K562 (cell line): ENCODE measurements at regions not wholly inside any gene's neighbourhood (a gene's known extent, or its start where the extent isn't known, plus 50 kb on each side); places are given as distances from the start of the nearest gene placed in this dataset.
A peak's percentile ranks its signal among the peaks of the same experiment; 100 is the strongest.

Experiments used
- ATAC-seq: fragments of 200-7000 bp; cut with Tn5 transposase; 3 replicates; pipeline ENCODE4 v1.9.1; 2020; ENCODE audit warnings: moderate library complexity
- BruUV-seq: library from RNA; stranded (reverse); fragments of 400-500 nt; replicated peaks from 2 replicates; lab custom pipeline; 2021; lab: Mats Ljungman, UMichigan
- CTCF ChIA-PET: fragments of 300-600 bp; formaldehyde crosslinking; extraction: SDS; loops from one replicate; lab custom pipeline; 2021; ENCODE audit warnings: low intra/inter-chr PET ratio; lab: Yijun Ruan, JAX
- POLR2A ChIA-PET: fragments of 300-600, 350-650 bp; sonication (Branson Sonifier 250); formaldehyde crosslinking; extraction: SDS; loops from one replicate; lab custom pipeline; 2021; ENCODE audit warnings: antibody characterized with exemption, inconsistent platforms; lab: Yijun Ruan, JAX
- DNase-seq, 4 experiments: peaks; one replicate each; pipeline versions ENCODE4 v3.0.0 to v3.0.0-alpha.2; 2011 to 2018; ENCODE audit warnings: low spot score in 3 of 4, mixed read lengths in 3 of 4; ENCODE audit errors: extremely low read depth in 1 of 4
- FAIRE-seq: peaks from 2 replicates; lab custom pipeline; 2011; peaks lifted over from hg19 to GRCh38; lab: Jason Lieb, UNC
- H2AFZ ChIP-seq: 2 replicates; pipeline ENCODE4 v1.6.0; 2011; ENCODE audit warnings: low read depth, low read length, control low read depth, inconsistent platforms
- H3K27ac ChIP-seq: fragments of 200-600 bp; 3 replicates; pipeline ENCODE4 v1.8.0; 2011; ENCODE audit warnings: low read depth, mild to moderate bottlenecking, control low read depth, inconsistent platforms, low read length, moderate library complexity, mixed read lengths; ENCODE audit errors: extremely low read depth
- H3K27me3 ChIP-seq, 2 experiments: fragments of 300-600 bp in 1 of 2; 2 replicates in 1 of 2; 3 replicates in 1 of 2; pipeline versions ENCODE4 v1.6.0 to v1.8.0; 2011; ENCODE audit warnings: inconsistent platforms in 2 of 2, low read length in 2 of 2, mild to moderate bottlenecking in 1 of 2, mixed read lengths in 1 of 2, moderate library complexity in 1 of 2; ENCODE audit not compliant: control insufficient read depth in 2 of 2, insufficient read depth in 2 of 2
- H3K36me3 ChIP-seq: fragments of 300-600 bp; 3 replicates; pipeline ENCODE4 v1.8.0; 2011; ENCODE audit warnings: mild to moderate bottlenecking, low read length, inconsistent platforms; ENCODE audit not compliant: control insufficient read depth, insufficient read depth
- H3K4me1 ChIP-seq, 2 experiments: fragments of 200-600 bp in 1 of 2; replicated peaks in 1 of 2; 2 replicates in 1 of 2; 3 replicates in 1 of 2; pipeline versions ENCODE4 v1.5.1 to v1.8.0; 2011; ENCODE audit warnings: inconsistent platforms in 2 of 2, low read length in 2 of 2, mild to moderate bottlenecking in 1 of 2, mixed read lengths in 1 of 2, moderate library complexity in 1 of 2; ENCODE audit not compliant: control insufficient read depth in 2 of 2, insufficient read depth in 2 of 2
- H3K4me2 ChIP-seq: 2 replicates; pipeline ENCODE4 v1.6.1; 2011; ENCODE audit warnings: low read length, control low read depth, inconsistent platforms, mixed read lengths; ENCODE audit not compliant: insufficient read depth
- H3K4me3 ChIP-seq: fragments of 200-600 bp; sonication (generic), shearing (Covaris generic); 2 replicates; pipeline ENCODE4 v1.5.1; 2016; ENCODE audit warnings: control low read depth, inconsistent platforms
- H3K79me2 ChIP-seq: fragments of 200-600 bp; 3 replicates; pipeline ENCODE4 v1.8.0; 2011; ENCODE audit warnings: low read length, inconsistent platforms; ENCODE audit not compliant: control insufficient read depth, insufficient read depth
- H3K9ac ChIP-seq, 2 experiments: 2 replicates each; pipeline versions ENCODE4 v1.6.0 to v1.6.1; 2011; ENCODE audit warnings: low read depth in 2 of 2, low read length in 2 of 2, control low read depth in 1 of 2, inconsistent platforms in 1 of 2, mild to moderate bottlenecking in 1 of 2, mixed read lengths in 1 of 2; ENCODE audit not compliant: insufficient read depth in 1 of 2
- H3K9me1 ChIP-seq: one replicate; pipeline ENCODE4 v1.6.0; 2011; ENCODE audit warnings: inconsistent platforms, mild to moderate bottlenecking, low read length, moderate library complexity; ENCODE audit not compliant: control insufficient read depth, insufficient read depth
- H3K9me3 ChIP-seq: replicated peaks from 2 replicates; pipeline ENCODE4 v1.5.1; 2011; ENCODE audit warnings: low read depth, low read length, inconsistent platforms; ENCODE audit not compliant: control insufficient read depth, insufficient read depth
- H4K20me1 ChIP-seq: replicated peaks from 2 replicates; pipeline ENCODE4 v1.6.1; 2011; ENCODE audit warnings: low read length, inconsistent platforms, mixed read lengths; ENCODE audit not compliant: control insufficient read depth, insufficient read depth
- CBFB ChIP-seq: sonication (generic); formaldehyde crosslinking; IDR thresholded peaks from 2 replicates; pipeline ENCODE4 v1.4.0; 2020; ENCODE audit warnings: mild to moderate bottlenecking, missing genetic modification reagents
- CCNT2 ChIP-seq: IDR thresholded peaks from 2 replicates; pipeline ENCODE4 v1.6.1; 2011; ENCODE audit warnings: borderline replicate concordance, low read depth, mild to moderate bottlenecking, moderate library complexity, mixed read lengths, low read length; ENCODE audit not compliant: insufficient read length; ENCODE audit errors: extremely low read depth
- FOXM1 ChIP-seq, 2 experiments: fragments of 450-650 bp in 1 of 2; sonication (generic) in 1 of 2; formaldehyde crosslinking in 1 of 2; IDR thresholded peaks; 2 replicates each; pipeline versions ENCODE4 v1.6.1 to v1.9.0; 2017 to 2022; ENCODE audit warnings: low read depth in 2 of 2, mild to moderate bottlenecking in 2 of 2, missing genetic modification reagents in 1 of 2, moderate library complexity in 1 of 2
- GABPB1 ChIP-seq: sonication (generic); formaldehyde crosslinking; IDR thresholded peaks from 2 replicates; pipeline ENCODE4 v1.8.0; 2022; ENCODE audit warnings: mild to moderate bottlenecking, missing genetic modification reagents
- MLX ChIP-seq, 2 experiments: fragments of 450-650 bp in 1 of 2; sonication (generic) in 1 of 2; formaldehyde crosslinking; conservative IDR thresholded peaks; 2 replicates each; pipeline versions ENCODE4 v1.4.0 to v1.8.1; 2020 to 2022; ENCODE audit warnings: mild to moderate bottlenecking in 1 of 2, missing genetic modification reagents in 1 of 2
- RBM25 ChIP-seq: fragments of 200-400 bp; formaldehyde crosslinking; IDR thresholded peaks from 2 replicates; pipeline ENCODE4 v1.6.1; 2018; ENCODE audit warnings: low read length, low read depth, moderate library complexity; ENCODE audit not compliant: severe bottlenecking
- USF2 ChIP-seq: sonication (generic); formaldehyde crosslinking; IDR thresholded peaks from 2 replicates; pipeline ENCODE4 v1.5.0; 2020; ENCODE audit warnings: missing genetic modification reagents
- ZNF184 ChIP-seq: sonication (generic); formaldehyde crosslinking; IDR thresholded peaks from 2 replicates; pipeline ENCODE4 v1.5.0; 2020; ENCODE audit warnings: missing genetic modification reagents
- ZNF431 ChIP-seq: sonication (generic); formaldehyde crosslinking; IDR thresholded peaks from 2 replicates; pipeline ENCODE4 v1.8.0; 2022; ENCODE audit warnings: mild to moderate bottlenecking, missing genetic modification reagents
- ZNF639 ChIP-seq, 2 experiments: fragments of 200-800 bp in 1 of 2; sonication (Bioruptor generic) in 1 of 2; sonication (generic) in 1 of 2; formaldehyde crosslinking in 1 of 2; IDR thresholded peaks in 1 of 2; conservative IDR thresholded peaks in 1 of 2; 2 replicates each; pipeline versions ENCODE4 v1.5.0 to v1.6.1; 2016 to 2020; ENCODE audit warnings: missing compliant biosample characterization in 1 of 2, missing genetic modification characterization in 1 of 2, missing genetic modification reagents in 1 of 2
- ZNF766 ChIP-seq: fragments of 200-800 bp; sonication (Bioruptor generic); conservative IDR thresholded peaks from 2 replicates; pipeline ENCODE4 v1.6.1; 2016; ENCODE audit warnings: missing genetic modification characterization, missing compliant biosample characterization
- ZSCAN29 ChIP-seq: fragments of 450-650 bp; IDR thresholded peaks from 2 replicates; pipeline ENCODE4 v1.6.1; 2017
- WGBS: fragments of 100-300 bp; shearing (Covaris generic); methylation state at CpG from one replicate; pipeline ENCODE4 v1.1.6; 2016; ENCODE audit warnings: low coverage, mixed read lengths; ENCODE audit not compliant: insufficient coverage; ENCODE audit errors: missing lambda C conversion rate; 5-methylcytosine and 5-hydroxymethylcytosine counted together
- in situ Hi-C: fragments of 300-500 bp; cut with MboI; formaldehyde crosslinking; loops from 4 replicates; pipeline ENCODE4 v1.15.0; 2018; ENCODE audit warnings: inconsistent platforms, mixed read lengths
- intact Hi-C: fragments of 100-400 bp; cut with micrococcal nuclease; formaldehyde crosslinking; loops from 2 replicates; pipeline ENCODE4 v1.14.2; 2022

GRCh38 chr22:22036588-22036987 is 54.0 kb upstream of the TOP3B start:
- FAIRE-seq (no peak), ATAC-seq (no peak), DNase-seq (no peak)
- in situ Hi-C loops = no loop called here
- no peaks in the 10 kb centered on the region for H3K36me3 ChIP-seq
- ChIA-PET POLR2A (interaction anchor here (0.6 to 7.9 kb wide), 6 partner anchors 9 to 895 kb away, joined by 3 to 73 read pairs (median 4); no protein-coding TSS in a partner anchor), CTCF (no interaction called here)
- H3K9ac ChIP-seq = no peak overlapping the region
- 27% methylated on average over 3 of the region's 3 CpGs for WGBS
- peaks cover 19% of the 10 kb centered on the region; the same call in 1 of the 2 replicates for H4K20me1 ChIP-seq
- no peak overlapping the region for H3K4me2 ChIP-seq
- BruUV-seq = no TSS peak
- peaks cover 15 to 51% of the 10 kb centered on the region in 2 experiments; a peak in 4 of 5 replicates for H3K27me3 ChIP-seq
- H3K4me1 ChIP-seq = peaks cover 0 to 9% of the 10 kb centered on the region in 2 experiments; a peak in 4 of 5 replicates
- H3K4me3 ChIP-seq = no peak overlapping the region
- H3K9me1 ChIP-seq = no peaks in the 10 kb centered on the region
- no peaks in the 10 kb centered on the region for H3K9me3 ChIP-seq
- H3K79me2 ChIP-seq = no peaks in the 10 kb centered on the region
- no peak overlapping the region for H2AFZ ChIP-seq
- H3K27ac ChIP-seq = no peak overlapping the region
- intact Hi-C loops = loop anchor here (10.0 kb wide), 1 partner anchor 388 kb away; no protein-coding TSS in a partner anchor
- TF ChIP-seq ZNF639 (CRISPR knock-in tag; conservative IDR thresholded peaks at IDR 0.05 in 1 of 2, IDR thresholded peaks at IDR 0.05 in 1 of 2) (peak in 1 of 2 experiments; percentile 96; a peak in 2 of 4 replicates), RBM25 (peak; percentile 57), CCNT2 (no peak), ZNF184 (CRISPR knock-in tag) (peak; percentile 77; the same call in 1 of the 2 replicates), GABPB1 (CRISPR knock-in tag) (0 out of 2 replicates have a peak, but pooled peaks have one; percentile 5), FOXM1 (IDR thresholded peaks at IDR 0.05; ENCODE audit: low read depth) (no peak), FOXM1 (CRISPR knock-in tag; IDR thresholded peaks at IDR 0.05; ENCODE audit: low read depth) (no peak), USF2 (CRISPR knock-in tag) (peak; percentile 26; the same call in 1 of the 2 replicates), ZNF766 (CRISPR knock-in tag) (no peak), CBFB (peak; percentile 80; the same call in 1 of the 2 replicates), ZNF431 (CRISPR knock-in tag) (no peak), MLX (CRISPR knock-in tag; conservative IDR thresholded peaks at IDR 0.05) (peak in 1 of 2 experiments; percentile 20; a peak in 1 of 4 replicates), ZSCAN29 (no peak)
